ENCODE measurements at regions not wholly inside any gene's neighbourhood (a gene's known extent, or its start where the extent isn't known, plus 50 kb on each side); places are given as distances from the start of the nearest gene placed in this dataset.

GRCh38 chr2:34844629-34845028 lies 1245.5 kb upstream of the FAM98A start:
- TF ChIP-seq CTCF (IDR thresholded peaks at IDR 0.05; ENCODE audit: insufficient read depth, low read length, poor library complexity, severe bottlenecking) (no peak), EZH2phosphoT487 (conservative IDR thresholded peaks at IDR 0.05; ENCODE audit: low read length) (no peak)

Measured in SU-DHL-6 (cell line).